ENCODE measurements at regions not wholly inside any gene's neighbourhood (a gene's known extent, or its start where the extent isn't known, plus 50 kb on each side); places are given as distances from the start of the nearest gene placed in this dataset.

DNA sequence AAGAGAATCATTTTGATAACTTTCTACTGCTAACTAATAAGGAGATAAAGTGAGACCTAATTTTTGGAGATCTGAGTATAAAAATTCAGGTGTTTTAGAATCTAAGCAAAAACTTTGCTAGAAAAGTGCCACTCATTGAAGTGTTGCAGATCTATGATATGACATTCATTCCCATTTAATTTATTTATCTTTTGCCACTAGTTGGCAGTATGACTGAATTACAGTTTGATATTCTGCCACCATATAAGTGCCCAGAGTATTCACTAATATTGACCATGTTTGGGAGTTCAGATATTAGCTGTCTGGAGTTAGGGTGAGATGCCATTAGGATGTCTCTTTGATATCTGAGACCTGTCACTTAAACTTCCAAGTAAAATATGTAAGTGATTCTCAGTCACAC is 251.3 kb upstream of the GBE1 start:
- no peak for ATAC-seq (ENCODE audit: insufficient number of reproducible peaks, low FRiP score, low read depth)
- no peak for TF ChIP-seq CTCF (IDR thresholded peaks at IDR 0.05)
- Histone ChIP-seq H3K27me3 (replicated peaks; ENCODE audit: insufficient read depth) (no peaks in the 10 kb centered on the region), H3K9me3 (no peaks in the 10 kb centered on the region), H3K4me3 (no peak overlapping the region), H3K36me3 (no peaks in the 10 kb centered on the region), H3K27ac (no peak overlapping the region), H3K4me1 (ENCODE audit: control insufficient read depth in 1 of 2, low read depth in 2 of 2) (no peaks in the 10 kb centered on the region)
- DNase-seq (ENCODE audit: low spot score): no peak

DNA sequence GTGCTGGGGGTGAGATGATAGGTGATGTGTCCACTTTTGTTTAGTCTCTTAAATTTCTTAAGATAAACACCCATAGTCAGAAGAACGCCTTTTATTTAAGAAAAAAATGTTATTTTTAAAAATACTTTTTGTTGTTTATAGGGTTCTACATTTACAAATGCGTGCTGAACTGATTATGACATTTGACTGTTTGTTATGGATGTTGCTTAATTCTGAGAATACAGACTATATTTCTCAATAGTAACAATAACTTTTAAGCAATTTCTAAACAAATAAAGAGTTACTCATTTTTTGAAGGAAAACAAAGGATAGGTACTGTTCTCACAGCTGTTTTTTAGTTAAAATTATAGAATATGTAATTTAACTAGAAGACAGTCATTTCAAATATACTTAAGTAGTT is 249.9 kb upstream of the GBE1 start:
- Histone ChIP-seq H3K36me3 (no peaks in the 10 kb centered on the region), H3K27me3 (replicated peaks; ENCODE audit: insufficient read depth) (no peaks in the 10 kb centered on the region), H3K4me1 (ENCODE audit: control insufficient read depth in 1 of 2, low read depth in 2 of 2) (no peaks in the 10 kb centered on the region), H3K27ac (no peak overlapping the region), H3K9me3 (no peaks in the 10 kb centered on the region), H3K4me3 (no peak overlapping the region)
- ATAC-seq (ENCODE audit: insufficient number of reproducible peaks, low FRiP score, low read depth) (no peak), DNase-seq (ENCODE audit: low spot score) (no peak)
- TF ChIP-seq CTCF (IDR thresholded peaks at IDR 0.05): no peak

DNA sequence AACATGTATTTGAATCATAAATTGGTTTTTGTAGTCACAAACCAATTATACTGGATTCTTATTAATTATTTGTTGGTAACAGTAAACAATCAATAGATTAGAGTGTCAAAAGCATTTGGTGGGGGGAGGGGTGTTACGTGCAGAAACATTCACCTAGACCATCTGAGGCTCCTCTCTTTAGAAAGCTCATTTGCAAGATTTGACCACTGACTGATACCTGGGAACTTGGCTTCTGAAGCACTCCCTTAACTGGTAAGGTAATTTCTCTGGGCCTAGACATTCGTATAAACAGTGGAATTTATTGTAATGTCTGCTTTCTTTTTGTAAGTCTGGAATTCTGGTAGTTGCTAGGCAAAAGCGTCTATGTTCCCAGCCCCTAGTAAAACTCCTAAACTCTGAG is 243.8 kb upstream of the GBE1 start:
- Histone ChIP-seq H3K27me3 (replicated peaks; ENCODE audit: insufficient read depth) (no peaks in the 10 kb centered on the region), H3K4me1 (ENCODE audit: control insufficient read depth in 1 of 2, low read depth in 2 of 2) (no peaks in the 10 kb centered on the region), H3K36me3 (no peaks in the 10 kb centered on the region), H3K27ac (no peak overlapping the region), H3K9me3 (no peaks in the 10 kb centered on the region), H3K4me3 (no peak overlapping the region)
- no peak for DNase-seq (ENCODE audit: low spot score)
- ATAC-seq (ENCODE audit: insufficient number of reproducible peaks, low FRiP score, low read depth): no peak
- TF ChIP-seq CTCF (IDR thresholded peaks at IDR 0.05): no peak

GRCh38 chr3:82004266-82004665 is 242.8 kb upstream of the GBE1 start:
- no peaks in the 10 kb centered on the region for H3K27me3 ChIP-seq (replicated peaks; ENCODE audit: insufficient read depth)
- TF ChIP-seq CTCF (IDR thresholded peaks at IDR 0.05): no peak
- ATAC-seq (ENCODE audit: insufficient number of reproducible peaks, low FRiP score, low read depth): no peak

DNA sequence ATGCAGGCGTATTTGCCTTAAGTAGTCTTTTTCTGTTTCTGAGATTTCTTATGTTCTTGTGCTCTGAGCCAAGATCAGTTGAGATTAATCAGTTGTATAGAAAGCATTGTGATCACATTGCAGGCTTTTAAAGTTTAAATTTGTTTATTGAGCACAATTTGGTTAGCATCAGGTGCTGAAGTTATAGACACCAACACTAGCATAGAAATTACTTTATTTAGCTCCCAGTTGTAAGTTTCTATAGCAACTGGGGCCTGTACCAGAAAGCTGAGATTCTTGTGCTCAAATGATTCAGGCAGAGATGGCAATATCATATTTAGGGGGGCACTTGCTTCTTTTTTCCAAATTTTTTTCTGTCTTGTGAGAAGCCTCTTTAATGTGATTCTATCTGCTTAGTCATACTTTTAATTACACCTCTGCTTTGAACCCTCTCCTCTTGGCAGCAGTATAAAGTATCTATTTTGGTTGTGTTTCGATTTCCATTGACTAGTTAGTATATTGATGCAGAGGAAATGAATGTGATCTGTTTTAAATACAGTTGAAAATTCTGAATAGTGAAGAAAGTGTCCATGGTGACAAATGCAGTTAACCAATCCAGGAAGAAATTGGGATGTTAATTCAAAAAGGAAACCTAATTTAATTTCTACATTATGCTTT is 241.7 kb upstream of the GBE1 start:
- Histone ChIP-seq H3K27me3 (replicated peaks; ENCODE audit: insufficient read depth) (no peaks in the 10 kb centered on the region), H3K4me3 (no peak overlapping the region), H3K27ac (no peak overlapping the region), H3K36me3 (no peaks in the 10 kb centered on the region), H3K9me3 (no peaks in the 10 kb centered on the region), H3K4me1 (ENCODE audit: control insufficient read depth in 1 of 2, low read depth in 2 of 2) (no peaks in the 10 kb centered on the region)
- no peak for TF ChIP-seq CTCF (IDR thresholded peaks at IDR 0.05)
- no peak for ATAC-seq (ENCODE audit: insufficient number of reproducible peaks, low FRiP score, low read depth)
- DNase-seq (ENCODE audit: low spot score): no peak

More at GRCh38 chr3:82004266-82004665, 242.8 kb upstream of the GBE1 start:
- no peaks in the 10 kb centered on the region for H3K4me1 ChIP-seq (ENCODE audit: control insufficient read depth in 1 of 2, low read depth in 2 of 2)
- H3K27ac ChIP-seq: no peak overlapping the region
- H3K9me3 ChIP-seq: no peaks in the 10 kb centered on the region
- no peak for DNase-seq (ENCODE audit: low spot score)
- H3K4me3 ChIP-seq: no peak overlapping the region
- H3K36me3 ChIP-seq: no peaks in the 10 kb centered on the region

Data from thoracic aorta (tissue), 2 donors.